ENCODE measurements at regions not wholly inside any gene's neighbourhood (a gene's known extent, or its start where the extent isn't known, plus 50 kb on each side); places are given as distances from the start of the nearest gene placed in this dataset.
"Not testable (repeated sequence)": the region's sequence is repeated elsewhere in the genome, so short reads cannot be mapped to it uniquely, and the experiment has no call there.

DNA sequence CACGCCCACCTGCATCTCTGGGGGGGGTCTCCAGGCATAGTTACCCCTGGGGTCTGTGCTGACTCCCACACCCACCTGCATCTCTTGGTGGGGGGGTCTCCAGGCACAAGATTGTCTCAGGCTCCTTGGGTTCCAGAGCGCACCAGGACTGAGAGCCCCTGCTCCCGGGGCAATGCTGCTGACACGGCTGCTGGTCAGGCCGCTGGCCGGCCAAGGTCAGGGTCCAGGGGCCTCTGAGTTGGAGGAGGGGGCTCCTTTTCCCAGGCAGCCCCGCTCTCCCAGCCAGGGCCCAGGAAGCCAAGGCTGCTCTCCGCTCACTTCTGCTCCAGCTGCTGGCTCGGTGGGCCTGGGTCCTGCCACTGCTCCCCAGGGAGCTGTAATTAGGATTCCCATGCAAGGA is 77.3 kb upstream of the SFSWAP start:
- not testable (repeated sequence) for H3K27me3 ChIP-seq (ENCODE audit: control insufficient read depth, insufficient read depth, low read length)

DNA sequence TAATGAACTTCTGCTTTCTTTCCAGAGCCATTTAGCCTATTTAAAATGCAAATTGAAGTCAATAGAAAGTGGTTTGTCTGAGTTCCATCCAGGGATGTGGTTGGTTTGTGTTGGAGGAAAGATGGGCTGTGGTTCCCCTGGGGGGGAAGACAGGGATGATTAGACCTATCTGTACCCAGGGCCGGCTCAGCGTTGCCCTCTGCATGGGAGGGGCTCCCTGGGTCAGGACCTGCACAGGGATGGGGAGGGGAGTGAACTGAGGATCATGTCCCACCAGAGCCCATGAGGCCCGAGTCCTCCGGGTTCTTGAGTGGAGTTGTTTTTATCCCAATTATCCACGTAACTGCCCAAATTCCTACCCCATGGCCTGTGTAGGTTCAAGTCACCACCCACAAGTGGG is 76.9 kb upstream of the SFSWAP start:
- Histone ChIP-seq H3K27me3 (ENCODE audit: control insufficient read depth, insufficient read depth, low read length) (0 out of 2 replicates have a peak, but pooled peaks cover 2% of the 10 kb centered on the region), H3K36me3 (replicated peaks; ENCODE audit: control insufficient read depth, insufficient read depth, low read length) (no peaks in the 10 kb centered on the region), H3K4me3 (ENCODE audit: insufficient read depth, low read depth, low read length) (no peak overlapping the region)
- no peak for DNase-seq

More for the DNA sequence above, 77.3 kb upstream of the SFSWAP start:
- not testable (repeated sequence) for DNase-seq; H3K4me3 ChIP-seq (ENCODE audit: insufficient read depth, low read depth, low read length); H3K36me3 ChIP-seq (replicated peaks; ENCODE audit: control insufficient read depth, insufficient read depth, low read length)

DNA sequence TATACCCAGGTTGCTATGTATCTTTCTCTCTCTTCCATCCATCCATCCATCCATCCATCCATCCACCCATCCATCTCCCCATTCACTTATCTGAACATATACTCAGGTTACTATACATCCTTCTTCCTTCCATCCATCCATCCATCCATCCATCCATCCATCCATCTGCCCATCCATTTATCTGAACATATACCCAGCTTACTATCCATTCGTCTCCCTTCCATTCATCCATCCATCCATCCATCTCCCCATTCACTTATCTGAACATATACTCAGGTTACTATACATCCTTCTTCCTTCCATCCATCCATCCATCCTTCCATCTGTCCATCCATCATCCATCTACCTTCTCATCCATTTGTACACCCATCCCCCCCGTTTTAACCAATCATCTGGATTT is 75.9 kb upstream of the SFSWAP start:
- not testable (repeated sequence) for H3K36me3 ChIP-seq (replicated peaks; ENCODE audit: control insufficient read depth, insufficient read depth, low read length); H3K27me3 ChIP-seq (ENCODE audit: control insufficient read depth, insufficient read depth, low read length); H3K4me3 ChIP-seq (ENCODE audit: insufficient read depth, low read depth, low read length); DNase-seq

DNA sequence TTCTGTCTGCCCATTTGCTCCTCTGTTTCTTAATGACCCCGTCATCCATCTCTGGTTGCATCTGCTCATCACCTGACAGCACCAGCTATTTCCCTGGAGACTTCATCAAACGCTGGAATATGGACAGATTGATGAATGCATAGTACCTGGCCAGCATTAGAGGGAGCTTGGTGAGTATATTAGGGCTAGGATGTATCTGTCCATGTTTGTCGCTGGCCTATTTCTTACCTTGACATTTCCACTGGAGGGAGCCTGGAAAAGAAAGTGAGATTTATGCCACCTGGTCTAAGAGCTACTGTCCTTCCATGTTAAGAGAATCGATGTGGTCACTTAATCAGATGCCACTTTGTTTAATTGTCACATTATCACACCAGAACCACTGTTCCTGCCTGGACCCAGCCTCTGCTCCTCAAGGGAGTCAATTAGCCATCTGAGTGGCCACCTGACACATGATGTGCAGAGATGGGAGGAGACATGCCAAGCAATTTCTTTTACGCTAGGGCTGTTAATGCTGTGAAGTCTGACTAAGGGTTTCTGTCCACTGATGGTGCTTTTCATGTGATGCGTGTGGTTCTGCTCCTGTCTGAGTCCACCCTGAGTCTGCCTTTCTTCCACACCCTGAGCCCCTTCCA is 75.3 kb upstream of the SFSWAP start:
- Histone ChIP-seq H3K4me3 (ENCODE audit: insufficient read depth, low read depth, low read length) (no peak overlapping the region), H3K27me3 (ENCODE audit: control insufficient read depth, insufficient read depth, low read length) (0 out of 2 replicates have a peak, but pooled peaks cover 2% of the 10 kb centered on the region), H3K36me3 (replicated peaks; ENCODE audit: control insufficient read depth, insufficient read depth, low read length) (no peaks in the 10 kb centered on the region)
- no peak for DNase-seq

DNA sequence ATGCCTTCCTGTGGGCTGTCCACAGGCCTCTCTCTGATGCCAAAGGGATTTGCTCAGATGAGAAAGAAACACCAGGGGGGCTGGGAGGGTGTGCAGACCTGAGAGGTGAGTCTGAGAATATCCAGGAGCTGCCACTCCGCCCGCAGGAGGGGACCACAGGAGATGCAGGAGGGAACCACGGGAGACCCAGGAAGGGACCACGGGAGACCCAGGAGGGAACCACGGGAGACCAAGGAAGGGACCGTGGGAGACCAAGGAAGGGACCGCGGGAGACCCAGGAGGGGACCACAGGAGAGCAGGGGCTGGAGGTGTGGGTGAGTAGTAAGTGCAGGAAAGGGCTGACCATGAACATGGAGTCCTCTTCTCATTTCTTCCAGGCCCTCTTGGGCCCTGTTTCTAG is 74.6 kb upstream of the SFSWAP start:
- H3K27me3 ChIP-seq (ENCODE audit: control insufficient read depth, insufficient read depth, low read length): 0 out of 2 replicates have a peak, but pooled peaks cover 2% of the 10 kb centered on the region
- no peaks in the 10 kb centered on the region for H3K36me3 ChIP-seq (replicated peaks; ENCODE audit: control insufficient read depth, insufficient read depth, low read length)
- H3K4me3 ChIP-seq (ENCODE audit: insufficient read depth, low read depth, low read length): no peak overlapping the region
- DNase-seq: peak; percentile 30

DNA sequence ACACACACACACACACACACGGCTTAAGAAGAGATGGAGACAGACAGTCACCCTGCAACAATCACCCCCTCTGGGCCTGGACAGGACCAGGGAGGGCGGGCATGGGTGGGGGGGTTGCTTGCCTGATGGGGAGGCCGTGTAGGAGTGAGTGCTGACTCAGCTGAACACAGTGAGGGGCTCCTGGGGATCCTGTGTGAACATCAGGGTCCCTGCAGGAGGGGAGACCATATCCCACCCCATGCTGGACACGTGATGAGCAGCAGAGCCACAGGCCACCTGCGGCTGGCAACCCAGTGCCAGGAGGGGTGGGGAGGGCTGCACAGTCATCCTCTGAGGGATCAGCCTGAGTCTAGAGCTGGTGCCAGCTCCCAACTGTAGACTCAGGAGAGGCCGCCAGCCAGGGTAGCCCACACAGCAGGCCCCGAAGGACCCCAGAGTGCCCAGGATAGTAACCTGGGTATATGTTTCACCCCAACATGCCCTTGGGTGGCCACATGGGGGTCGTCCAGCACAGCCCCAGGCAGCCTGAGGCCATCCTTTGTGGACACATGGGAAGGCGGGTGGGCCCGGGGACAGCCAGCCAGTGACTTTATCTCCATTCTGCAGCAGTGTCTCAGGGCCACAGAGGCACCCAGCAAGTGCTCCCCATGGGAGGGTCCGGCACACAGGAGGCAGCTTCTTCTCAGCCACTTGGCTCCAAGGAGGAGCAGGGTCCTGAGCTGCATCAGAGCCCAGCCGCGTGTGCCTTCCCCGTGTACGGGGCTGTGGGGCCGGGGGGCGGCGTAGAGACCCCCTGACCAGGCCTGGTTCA is 73.7 kb upstream of the SFSWAP start:
- DNase-seq: peak; percentile 46
- H3K36me3 ChIP-seq (replicated peaks; ENCODE audit: control insufficient read depth, insufficient read depth, low read length): no peaks in the 10 kb centered on the region
- H3K4me3 ChIP-seq (ENCODE audit: insufficient read depth, low read depth, low read length): no peak overlapping the region
- 0 out of 2 replicates have a peak, but pooled peaks cover 2% of the 10 kb centered on the region for H3K27me3 ChIP-seq (ENCODE audit: control insufficient read depth, insufficient read depth, low read length)

DNA sequence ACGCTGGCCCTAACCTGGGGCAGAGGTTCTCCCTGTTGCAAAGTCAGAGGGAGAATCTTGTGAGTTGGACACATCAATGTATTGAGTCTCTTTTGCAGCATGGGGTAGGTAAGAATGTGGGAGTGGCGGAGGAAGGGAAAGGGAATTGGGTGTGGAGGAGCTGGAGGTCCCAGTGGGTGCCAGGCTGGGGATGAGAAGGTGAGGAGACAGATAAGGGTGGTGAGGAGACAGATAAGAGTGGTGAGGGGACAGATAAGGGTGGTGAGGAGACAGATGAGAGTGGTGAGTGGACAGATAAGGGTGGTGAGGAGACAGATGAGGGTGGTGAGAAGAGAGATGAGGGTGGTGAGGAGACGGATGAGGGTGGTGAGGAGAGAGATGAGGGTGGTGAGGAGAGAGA is 72.9 kb upstream of the SFSWAP start:
- Histone ChIP-seq H3K36me3 (replicated peaks; ENCODE audit: control insufficient read depth, insufficient read depth, low read length) (no peaks in the 10 kb centered on the region), H3K27me3 (ENCODE audit: control insufficient read depth, insufficient read depth, low read length) (0 out of 2 replicates have a peak, but pooled peaks cover 2% of the 10 kb centered on the region), H3K4me3 (ENCODE audit: insufficient read depth, low read depth, low read length) (no peak overlapping the region)
- DNase-seq: peak; percentile 34

DNA sequence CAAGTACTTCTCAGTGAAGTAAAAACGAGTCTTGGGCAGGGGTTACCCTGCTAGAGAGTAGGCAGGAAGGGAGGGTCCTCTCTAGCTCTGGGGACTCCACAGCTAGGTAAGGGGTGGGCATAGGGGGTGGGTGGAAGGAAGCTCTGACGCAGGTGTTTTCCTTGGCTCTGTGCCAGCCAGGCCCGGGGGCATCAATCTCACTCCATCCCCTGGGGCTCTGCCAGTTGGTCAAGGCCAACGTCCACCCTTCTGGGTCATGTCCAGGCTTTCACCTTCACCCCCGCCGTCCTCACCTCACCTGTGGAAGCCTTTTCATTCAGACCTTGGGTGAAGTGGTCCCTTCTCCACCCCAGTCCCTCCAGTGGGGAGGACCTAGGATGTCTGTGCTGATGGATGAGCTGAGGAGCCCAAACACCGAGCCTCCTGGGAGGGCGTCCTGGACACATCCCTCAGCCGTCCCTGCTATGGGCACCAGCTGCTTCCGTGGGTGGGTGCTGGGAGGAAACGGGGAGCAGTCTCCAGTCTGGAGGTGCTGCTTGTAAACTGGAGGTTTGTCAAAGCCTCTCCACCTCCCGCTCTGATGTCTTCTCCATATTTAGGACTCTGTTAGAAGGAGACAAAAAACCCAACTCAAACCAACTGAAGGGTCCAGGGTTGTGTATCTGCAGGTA is 71.5 kb upstream of the SFSWAP start:
- Histone ChIP-seq H3K4me3 (ENCODE audit: insufficient read depth, low read depth, low read length) (no peak overlapping the region), H3K36me3 (replicated peaks; ENCODE audit: control insufficient read depth, insufficient read depth, low read length) (no peaks in the 10 kb centered on the region)
- peak; percentile 32 for DNase-seq

DNA sequence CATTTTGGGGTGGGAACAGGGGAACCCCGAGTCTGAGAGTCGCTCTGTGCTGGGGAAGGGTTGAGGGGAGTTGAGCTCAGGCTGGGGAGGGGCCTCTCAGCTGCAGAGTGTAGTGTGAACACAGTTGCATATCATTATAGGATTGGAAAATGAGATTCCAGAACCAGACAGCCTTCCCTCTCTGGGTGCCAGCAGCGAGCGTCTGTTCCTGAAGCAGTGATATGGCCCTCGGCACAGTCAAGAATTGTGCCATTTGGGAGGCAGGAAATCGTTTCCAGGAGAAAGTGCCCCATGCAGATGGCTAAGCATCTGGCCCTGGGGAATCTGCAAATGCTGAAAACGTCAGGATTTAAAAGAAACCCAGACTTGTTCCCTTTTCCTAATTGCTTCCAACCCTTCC is 70.4 kb upstream of the SFSWAP start:
- Histone ChIP-seq H3K36me3 (replicated peaks; ENCODE audit: control insufficient read depth, insufficient read depth, low read length) (no peaks in the 10 kb centered on the region), H3K27me3 (ENCODE audit: control insufficient read depth, insufficient read depth, low read length) (0 out of 2 replicates have a peak, but pooled peaks cover 2% of the 10 kb centered on the region), H3K4me3 (ENCODE audit: insufficient read depth, low read depth, low read length) (no peak overlapping the region)
- peak; percentile 10 for DNase-seq

More for the DNA sequence above, 71.5 kb upstream of the SFSWAP start:
- 0 out of 2 replicates have a peak, but pooled peaks cover 2% of the 10 kb centered on the region for H3K27me3 ChIP-seq (ENCODE audit: control insufficient read depth, insufficient read depth, low read length)

DNA sequence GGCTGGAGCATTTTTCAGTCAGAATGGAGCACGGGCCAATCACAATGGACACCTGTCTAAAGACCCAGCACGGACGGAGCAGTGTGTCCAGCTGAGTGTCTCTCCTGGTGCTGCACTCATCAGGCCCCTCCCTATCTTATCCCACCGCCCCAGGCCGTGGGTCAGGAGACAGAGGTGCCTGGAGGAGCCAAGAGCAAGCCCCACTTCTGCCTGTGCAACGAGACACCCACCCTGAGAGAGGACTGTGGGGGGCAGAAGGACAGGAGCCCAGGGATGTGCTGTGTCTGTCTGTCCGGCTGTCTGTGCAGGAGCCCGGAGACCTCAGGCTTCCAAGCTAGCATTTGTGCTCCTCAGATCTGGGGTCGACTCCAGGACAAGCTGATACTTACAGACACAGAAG is 69.6 kb upstream of the SFSWAP start:
- Histone ChIP-seq H3K36me3 (replicated peaks; ENCODE audit: control insufficient read depth, insufficient read depth, low read length) (no peaks in the 10 kb centered on the region), H3K4me3 (ENCODE audit: insufficient read depth, low read depth, low read length) (no peak overlapping the region), H3K27me3 (ENCODE audit: control insufficient read depth, insufficient read depth, low read length) (0 out of 2 replicates have a peak, but pooled peaks cover 2% of the 10 kb centered on the region)
- DNase-seq: peak; percentile 31

DNA sequence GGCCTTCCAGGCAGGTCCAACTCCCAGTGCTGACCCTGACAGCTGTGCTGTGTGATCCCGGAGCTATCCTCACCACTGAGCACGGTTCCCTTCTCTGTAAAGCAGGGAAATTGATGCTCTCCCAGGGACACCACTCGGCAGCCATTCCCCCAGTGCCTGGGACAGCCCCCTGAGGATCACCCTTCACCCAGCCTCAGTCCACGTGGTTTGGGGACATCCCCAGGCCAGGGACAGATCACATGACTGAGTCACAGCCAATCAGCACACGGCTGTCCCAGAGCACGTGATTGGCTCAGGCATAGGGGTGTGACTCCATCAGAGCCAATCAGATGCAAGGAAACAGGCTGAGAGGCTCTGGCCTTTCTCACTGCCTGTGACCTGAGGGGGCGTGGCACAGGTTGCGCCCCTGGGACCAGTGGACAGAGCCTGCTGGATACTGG is 68.8 kb upstream of the SFSWAP start:
- Histone ChIP-seq H3K4me3 (ENCODE audit: insufficient read depth, low read depth, low read length) (no peak overlapping the region), H3K36me3 (replicated peaks; ENCODE audit: control insufficient read depth, insufficient read depth, low read length) (no peaks in the 10 kb centered on the region), H3K27me3 (ENCODE audit: control insufficient read depth, insufficient read depth, low read length) (0 out of 2 replicates have a peak, but pooled peaks cover 2% of the 10 kb centered on the region)
- DNase-seq: peak; percentile 85

DNA sequence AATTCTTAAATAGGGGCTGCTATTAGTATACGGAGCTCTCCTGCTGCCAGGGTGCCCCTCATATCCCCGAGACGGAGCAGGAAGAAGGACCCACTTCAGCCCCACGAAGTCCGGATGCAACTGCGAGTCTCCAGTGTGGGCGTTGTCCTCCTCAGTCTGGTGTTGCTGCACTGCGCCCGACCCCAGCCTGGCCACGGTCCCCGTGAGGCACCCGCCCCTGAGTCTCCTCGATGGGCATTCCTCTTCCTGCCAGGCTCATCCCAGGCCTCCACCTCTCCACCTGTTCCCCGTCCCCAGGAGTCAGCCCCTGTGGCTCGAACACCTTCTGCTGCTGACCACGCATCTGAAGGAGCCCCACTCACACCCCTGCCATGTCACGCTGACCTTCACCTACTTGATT is 68.1 kb upstream of the SFSWAP start:
- H3K4me3 ChIP-seq (ENCODE audit: insufficient read depth, low read depth, low read length): no peak overlapping the region
- peak; percentile 32 for DNase-seq
- 0 out of 2 replicates have a peak, but pooled peaks cover 2% of the 10 kb centered on the region for H3K27me3 ChIP-seq (ENCODE audit: control insufficient read depth, insufficient read depth, low read length)
- no peaks in the 10 kb centered on the region for H3K36me3 ChIP-seq (replicated peaks; ENCODE audit: control insufficient read depth, insufficient read depth, low read length)

DNA sequence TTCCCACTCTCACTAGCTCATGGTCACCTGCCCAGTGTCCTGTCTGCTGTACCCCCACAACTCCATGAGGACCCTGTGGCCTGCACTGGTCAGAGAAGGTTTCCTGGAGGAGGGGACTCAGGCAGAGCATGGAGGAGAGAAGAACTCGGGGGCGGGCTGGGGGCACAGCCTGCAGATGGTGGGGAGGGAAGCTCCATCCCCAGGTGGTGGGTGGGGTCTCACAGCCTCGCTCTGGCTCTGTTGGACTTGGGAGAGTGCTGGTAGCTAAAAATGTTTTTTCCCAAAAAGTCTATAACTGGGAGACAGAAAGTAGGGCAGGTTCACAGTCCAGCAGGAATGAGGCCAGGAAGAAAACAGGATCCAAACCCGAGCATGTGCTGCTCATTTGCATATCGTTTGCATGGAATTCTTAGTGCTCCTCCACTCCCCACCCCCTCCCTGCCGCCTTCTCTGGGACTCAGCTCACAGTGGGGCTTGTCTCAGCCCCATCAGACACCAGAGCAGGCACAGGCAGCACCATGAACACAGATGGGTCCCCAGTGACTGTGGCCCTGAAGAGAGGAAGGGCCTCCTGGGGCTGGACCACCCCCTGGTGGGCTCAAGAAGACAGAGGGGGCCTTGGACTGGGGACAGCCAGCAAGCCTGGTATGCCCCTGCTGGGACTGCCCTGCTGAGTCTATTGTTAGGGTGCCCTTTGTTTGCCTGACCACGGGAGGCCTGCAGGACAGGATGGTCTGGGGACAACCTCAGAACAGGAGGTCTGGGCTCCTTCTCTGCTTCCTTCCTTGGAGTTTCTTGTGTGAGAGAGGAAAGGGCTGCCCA is 67.0 kb upstream of the SFSWAP start:
- Histone ChIP-seq H3K36me3 (replicated peaks; ENCODE audit: control insufficient read depth, insufficient read depth, low read length) (no peaks in the 10 kb centered on the region), H3K27me3 (ENCODE audit: control insufficient read depth, insufficient read depth, low read length) (no peaks in the 10 kb centered on the region), H3K4me3 (ENCODE audit: insufficient read depth, low read depth, low read length) (no peak overlapping the region)
- peak; percentile 65 for DNase-seq

DNA sequence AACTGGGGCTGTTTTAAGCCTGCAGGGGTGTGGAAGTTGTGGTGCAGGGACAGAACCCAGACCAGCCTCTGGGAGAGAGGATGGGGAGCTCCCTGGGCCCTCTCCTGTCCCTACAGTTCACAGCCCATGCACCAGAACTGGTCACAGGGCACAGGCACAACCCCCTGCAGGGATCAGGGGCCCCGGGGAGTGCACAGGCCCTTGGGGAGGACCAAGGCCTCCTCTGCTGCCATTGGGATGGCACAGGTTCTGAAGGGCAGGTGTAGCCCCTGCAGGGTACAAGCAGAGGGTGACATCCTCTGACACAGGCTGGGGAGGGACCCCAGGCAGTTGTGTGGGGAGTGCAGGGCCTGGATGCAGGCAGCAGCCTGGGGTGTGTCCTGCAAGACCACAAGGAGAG is 66.4 kb upstream of the SFSWAP start:
- H3K27me3 ChIP-seq (ENCODE audit: control insufficient read depth, insufficient read depth, low read length): no peaks in the 10 kb centered on the region
- DNase-seq: peak; percentile 38
- no peak overlapping the region for H3K4me3 ChIP-seq (ENCODE audit: insufficient read depth, low read depth, low read length)
- no peaks in the 10 kb centered on the region for H3K36me3 ChIP-seq (replicated peaks; ENCODE audit: control insufficient read depth, insufficient read depth, low read length)

Data from H7 (cell line).